GM12878 (cell line): ENCODE measurements at regions not wholly inside any gene's neighbourhood (a gene's known extent, or its start where the extent isn't known, plus 50 kb on each side); places are given as distances from the start of the nearest gene placed in this dataset.

Experiments used
- ATAC-seq: fragments of 200-7000 bp; cut with Tn5 transposase; 3 replicates; pipeline ENCODE4 v1.9.1; 2020; ENCODE audit warnings: mild to moderate bottlenecking, moderate library complexity
- BruUV-seq: library from RNA; stranded (reverse); fragments of 400-500 nt; replicated peaks from 2 replicates; lab custom pipeline; 2021; lab: Mats Ljungman, UMichigan
- CTCF ChIA-PET: fragments of 300-600 bp; sonication (Branson Sonifier 250); formaldehyde crosslinking; extraction: SDS; loops from one replicate; lab custom pipeline; 2021; ENCODE audit warnings: inconsistent platforms; lab: Yijun Ruan, JAX
- POLR2A ChIA-PET: fragments of 350-600 bp; formaldehyde crosslinking; extraction: SDS; loops from one replicate; lab custom pipeline; 2021; ENCODE audit warnings: inconsistent platforms; lab: Charles Lee
- RAD21 ChIA-PET: fragments of 300-600 bp; sonication (Branson Sonifier 250); formaldehyde crosslinking; loops from one replicate; lab custom pipeline; 2023; ENCODE audit warnings: antibody characterized with exemption; ENCODE audit not compliant: unreplicated experiment; lab: Charles Lee
- SMC1A ChIA-PET: fragments of 300-600 bp; sonication (Branson Sonifier 250); formaldehyde crosslinking; loops from one replicate; lab custom pipeline; 2023; ENCODE audit not compliant: unreplicated experiment, uncharacterized antibody; lab: Charles Lee
- DNase-seq: peaks from one replicate; pipeline ENCODE4 v3.0.0-alpha.2; 2011; ENCODE audit warnings: low read depth, low spot score
- FAIRE-seq: peaks from 3 replicates; lab custom pipeline; 2011; peaks lifted over from hg19 to GRCh38; lab: Jason Lieb, UNC
- H2AFZ ChIP-seq: 2 replicates; pipeline ENCODE4 v1.6.0; 2011; ENCODE audit warnings: low read depth, low read length, control low read depth; ENCODE audit not compliant: control insufficient read depth
- H3K27ac ChIP-seq: 2 replicates; pipeline ENCODE4 v1.5.1; 2011; ENCODE audit warnings: control low read depth; ENCODE audit not compliant: control insufficient read depth, insufficient read depth
- H3K27me3 ChIP-seq, 2 experiments: replicated peaks in 1 of 2; 2 replicates each; pipeline versions ENCODE4 v1.6.0 to v1.6.1; 2011; ENCODE audit warnings: low read length in 1 of 2; ENCODE audit not compliant: control insufficient read depth in 2 of 2, insufficient read depth in 2 of 2
- H3K36me3 ChIP-seq, 2 experiments: 2 replicates each; pipeline ENCODE4 v1.5.1; 2011; ENCODE audit warnings: low read length in 1 of 2; ENCODE audit not compliant: control insufficient read depth in 2 of 2, insufficient read depth in 2 of 2
- H3K4me1 ChIP-seq: 2 replicates; pipeline ENCODE4 v1.6.1; 2011; ENCODE audit warnings: mild to moderate bottlenecking, low read length, moderate library complexity, mixed read lengths; ENCODE audit not compliant: control insufficient read depth, insufficient read depth
- H3K4me2 ChIP-seq: 2 replicates; pipeline ENCODE4 v1.6.0; 2011; ENCODE audit warnings: control low read depth; ENCODE audit not compliant: control insufficient read depth, insufficient read depth
- H3K4me3 ChIP-seq: fragments of 200-600 bp; sonication (generic); 2 replicates; pipeline ENCODE4 v1.5.1; 2016
- H3K79me2 ChIP-seq: 2 replicates; pipeline ENCODE4 v1.6.0; 2011; ENCODE audit warnings: low read length; ENCODE audit not compliant: control insufficient read depth, insufficient read depth
- H3K9ac ChIP-seq: 2 replicates; pipeline ENCODE4 v1.8.0; 2011; ENCODE audit warnings: low read length, control low read depth, mixed read lengths; ENCODE audit not compliant: control insufficient read depth, insufficient read depth
- H3K9me3 ChIP-seq: replicated peaks from 3 replicates; pipeline ENCODE4 v1.5.1; 2011; ENCODE audit warnings: mild to moderate bottlenecking, low read length; ENCODE audit not compliant: control insufficient read depth, insufficient read depth
- H4K20me1 ChIP-seq: 2 replicates; pipeline ENCODE4 v1.6.0; 2011; ENCODE audit not compliant: control insufficient read depth, insufficient read depth
- LARP7 ChIP-seq: fragments of 450-650 bp; IDR thresholded peaks from 2 replicates; pipeline ENCODE4 v1.6.1; 2017; ENCODE audit warnings: mild to moderate bottlenecking
- NRF1 ChIP-seq: conservative IDR thresholded peaks from 2 replicates; pipeline ENCODE4 v1.6.1; 2011; ENCODE audit warnings: mild to moderate bottlenecking, low read depth, low read length, improper control_type of control experiment
- PML ChIP-seq: IDR thresholded peaks from 2 replicates; pipeline ENCODE4 v1.6.1; 2012; ENCODE audit warnings: low read length, inconsistent platforms
- POLR2AphosphoS5 ChIP-seq: IDR thresholded peaks from 2 replicates; pipeline ENCODE4 v1.6.1; 2011; ENCODE audit warnings: mild to moderate bottlenecking, low read length, inconsistent platforms
- SREBF2 ChIP-seq: IDR thresholded peaks from 2 replicates; pipeline ENCODE4 v1.6.1; 2012; ENCODE audit warnings: mild to moderate bottlenecking, low read length
- SRF ChIP-seq, 2 experiments: IDR thresholded peaks; 2 replicates each; pipeline ENCODE4 v1.6.1; 2011; ENCODE audit warnings: low read depth in 2 of 2, low read length in 2 of 2, mild to moderate bottlenecking in 1 of 2, moderate library complexity in 1 of 2
- ZNF24 ChIP-seq: fragments of 450-650 bp; IDR thresholded peaks from 2 replicates; pipeline ENCODE4 v1.6.1; 2017; ENCODE audit warnings: antibody characterized with exemption, mild to moderate bottlenecking
- ZNF384 ChIP-seq: IDR thresholded peaks from 2 replicates; pipeline ENCODE4 v1.6.1; 2012; ENCODE audit warnings: low read depth, mild to moderate bottlenecking, low read length, improper control_type of control experiment, borderline replicate concordance
- WGBS: methylation state at CpG from one replicate; pipeline ENCODE4 v1.1.6; 2016; ENCODE audit warnings: low lambda C conversion rate; ENCODE audit not compliant: insufficient replicate concordance, insufficient coverage; ENCODE audit errors: missing lambda C conversion rate; 5-methylcytosine and 5-hydroxymethylcytosine counted together
- in situ Hi-C: fragments of 300-500 bp; cut with MboI; formaldehyde crosslinking; loops from 9 replicates; pipeline ENCODE4 v1.14.3; 2018; ENCODE audit warnings: mixed read lengths
- intact Hi-C: fragments of 100-400 bp; cut with micrococcal nuclease; formaldehyde crosslinking; loops from one replicate; pipeline ENCODE4 v1.14.2; 2022; ENCODE audit not compliant: unreplicated experiment
- TF ChIP-seq, protein P1 (sequence below): fragments of 450-650 bp; IDR thresholded peaks from 2 replicates; pipeline ENCODE4 v1.6.1; 2016; ENCODE audit warnings: mild to moderate bottlenecking
- TF ChIP-seq, protein P2 (sequence below): fragments of 450-650 bp; formaldehyde crosslinking; IDR thresholded peaks from 2 replicates; pipeline ENCODE4 v1.4.0; 2020; ENCODE audit warnings: mild to moderate bottlenecking, moderate library complexity

DNA sequence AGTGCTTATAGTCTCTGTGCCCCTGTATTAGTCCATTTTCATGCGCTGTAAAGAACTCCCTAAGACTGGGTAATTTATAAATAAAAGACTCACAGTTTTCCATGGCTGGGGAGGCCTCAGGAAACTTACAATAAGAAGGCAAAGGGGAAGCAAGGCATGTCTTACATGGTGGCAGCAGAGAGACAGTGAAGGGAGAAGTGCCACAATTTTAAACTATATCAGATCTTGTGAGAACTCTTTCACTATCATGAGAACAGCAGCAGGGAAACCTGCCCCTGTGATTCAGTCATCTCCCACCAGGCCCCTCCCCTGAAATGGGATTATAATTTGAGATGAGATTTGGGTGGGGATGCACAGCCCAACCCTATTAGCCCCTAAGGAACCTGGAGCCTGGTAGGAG, 243.2 kb downstream of the EDEM1 start:
- Histone ChIP-seq H3K9ac (no peak overlapping the region), H3K4me2 (no peak overlapping the region), H3K27ac (no peak overlapping the region), H3K79me2 (no peaks in the 10 kb centered on the region), H2AFZ (no peak overlapping the region), H3K4me3 (no peak overlapping the region), H3K4me1 (peaks cover 23% of the 10 kb centered on the region), H4K20me1 (no peaks in the 10 kb centered on the region), H3K27me3 (no peaks in the 10 kb centered on the region), H3K9me3 (no peaks in the 10 kb centered on the region), H3K36me3 (no peaks in the 10 kb centered on the region; a peak in 1 of 4 replicates)
- no peak for DNase-seq
- ChIA-PET CTCF (interaction anchor here (7.1 kb wide), 1 partner anchor 301 kb away, joined by 37 read pairs; no protein-coding TSS in a partner anchor), SMC1A (no interaction called here), POLR2A (no interaction called here), RAD21 (interaction anchor here (1.6 kb wide), 1 partner anchor 300 kb away, joined by 3 read pairs; no protein-coding TSS in a partner anchor)
- no peak for ATAC-seq
- TF ChIP-seq ZNF384 (no peak), LARP7 (no peak), SRF (IDR thresholded peaks at IDR 0.05; ENCODE audit: low read depth in 2 of 2, low read length in 2 of 2) (no peak), POLR2AphosphoS5 (no peak), NRF1 (no peak), SREBF2 (no peak), ZNF24 (no peak), PML (no peak)
- TF ChIP-seq, protein P1, sequence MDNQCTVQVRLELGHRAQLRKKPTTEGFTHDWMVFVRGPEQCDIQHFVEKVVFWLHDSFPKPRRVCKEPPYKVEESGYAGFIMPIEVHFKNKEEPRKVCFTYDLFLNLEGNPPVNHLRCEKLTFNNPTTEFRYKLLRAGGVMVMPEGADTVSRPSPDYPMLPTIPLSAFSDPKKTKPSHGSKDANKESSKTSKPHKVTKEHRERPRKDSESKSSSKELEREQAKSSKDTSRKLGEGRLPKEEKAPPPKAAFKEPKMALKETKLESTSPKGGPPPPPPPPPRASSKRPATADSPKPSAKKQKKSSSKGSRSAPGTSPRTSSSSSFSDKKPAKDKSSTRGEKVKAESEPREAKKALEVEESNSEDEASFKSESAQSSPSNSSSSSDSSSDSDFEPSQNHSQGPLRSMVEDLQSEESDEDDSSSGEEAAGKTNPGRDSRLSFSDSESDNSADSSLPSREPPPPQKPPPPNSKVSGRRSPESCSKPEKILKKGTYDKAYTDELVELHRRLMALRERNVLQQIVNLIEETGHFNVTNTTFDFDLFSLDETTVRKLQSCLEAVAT, result no peak
- TF ChIP-seq, protein P2, sequence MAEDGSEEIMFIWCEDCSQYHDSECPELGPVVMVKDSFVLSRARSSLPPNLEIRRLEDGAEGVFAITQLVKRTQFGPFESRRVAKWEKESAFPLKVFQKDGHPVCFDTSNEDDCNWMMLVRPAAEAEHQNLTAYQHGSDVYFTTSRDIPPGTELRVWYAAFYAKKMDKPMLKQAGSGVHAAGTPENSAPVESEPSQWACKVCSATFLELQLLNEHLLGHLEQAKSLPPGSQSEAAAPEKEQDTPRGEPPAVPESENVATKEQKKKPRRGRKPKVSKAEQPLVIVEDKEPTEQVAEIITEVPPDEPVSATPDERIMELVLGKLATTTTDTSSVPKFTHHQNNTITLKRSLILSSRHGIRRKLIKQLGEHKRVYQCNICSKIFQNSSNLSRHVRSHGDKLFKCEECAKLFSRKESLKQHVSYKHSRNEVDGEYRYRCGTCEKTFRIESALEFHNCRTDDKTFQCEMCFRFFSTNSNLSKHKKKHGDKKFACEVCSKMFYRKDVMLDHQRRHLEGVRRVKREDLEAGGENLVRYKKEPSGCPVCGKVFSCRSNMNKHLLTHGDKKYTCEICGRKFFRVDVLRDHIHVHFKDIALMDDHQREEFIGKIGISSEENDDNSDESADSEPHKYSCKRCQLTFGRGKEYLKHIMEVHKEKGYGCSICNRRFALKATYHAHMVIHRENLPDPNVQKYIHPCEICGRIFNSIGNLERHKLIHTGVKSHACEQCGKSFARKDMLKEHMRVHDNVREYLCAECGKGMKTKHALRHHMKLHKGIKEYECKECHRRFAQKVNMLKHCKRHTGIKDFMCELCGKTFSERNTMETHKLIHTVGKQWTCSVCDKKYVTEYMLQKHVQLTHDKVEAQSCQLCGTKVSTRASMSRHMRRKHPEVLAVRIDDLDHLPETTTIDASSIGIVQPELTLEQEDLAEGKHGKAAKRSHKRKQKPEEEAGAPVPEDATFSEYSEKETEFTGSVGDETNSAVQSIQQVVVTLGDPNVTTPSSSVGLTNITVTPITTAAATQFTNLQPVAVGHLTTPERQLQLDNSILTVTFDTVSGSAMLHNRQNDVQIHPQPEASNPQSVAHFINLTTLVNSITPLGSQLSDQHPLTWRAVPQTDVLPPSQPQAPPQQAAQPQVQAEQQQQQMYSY (CRISPR knock-in tag), result no peak
- 96% methylated on average over 1 of the region's 1 CpG for WGBS
- no peak for FAIRE-seq
- in situ Hi-C loops (no loop called here), intact Hi-C loops (no loop called here)
- BruUV-seq, result no TSS peak
